ENCODE measurements at regions not wholly inside any gene's neighbourhood (a gene's known extent, or its start where the extent isn't known, plus 50 kb on each side); places are given as distances from the start of the nearest gene placed in this dataset.

DNA sequence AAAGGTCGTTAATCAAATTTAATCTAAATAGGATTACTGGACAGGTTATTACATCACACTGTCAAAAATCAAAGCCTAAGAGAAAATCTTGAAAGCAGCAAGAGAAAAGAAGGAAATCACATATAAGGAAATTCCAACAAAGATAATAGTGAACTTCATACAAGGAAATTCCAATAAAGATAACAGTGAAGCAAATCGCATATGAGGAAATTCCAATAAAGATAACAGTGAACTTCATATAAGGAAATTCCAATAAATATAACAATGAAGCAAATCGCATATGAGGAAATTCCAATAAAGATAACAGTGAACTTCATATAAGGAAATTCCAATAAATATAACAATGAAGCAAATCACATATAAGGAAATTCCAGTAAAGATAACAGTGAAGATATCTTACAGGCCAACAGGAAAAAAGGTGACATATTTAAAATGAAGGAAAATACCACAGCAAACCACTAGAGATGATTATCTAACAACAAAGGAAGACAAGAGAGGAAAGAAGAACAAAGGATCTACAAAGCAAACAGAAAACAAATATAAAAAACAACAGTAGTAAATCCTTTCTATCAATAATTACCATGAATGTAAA is 787.7 kb downstream of the CCDC85A start:
- no peak for DNase-seq
- Histone ChIP-seq H3K27ac (ENCODE audit: low read depth in 2 of 2, low read length in 2 of 2) (no peak overlapping the region), H3K27me3 (ENCODE audit: control insufficient read depth, insufficient read depth, low read length) (no peaks in the 10 kb centered on the region), H3K4me3 (ENCODE audit: low read length in 3 of 3) (no peak overlapping the region), H3K9me3 (ENCODE audit: control insufficient read depth in 2 of 3, insufficient read depth in 1 of 3, low read length in 3 of 3) (no peaks in the 10 kb centered on the region), H3K4me1 (ENCODE audit: control insufficient read depth in 2 of 3, insufficient read depth in 2 of 3, low read depth in 1 of 3, low read length in 3 of 3) (no peaks in the 10 kb centered on the region), H3K36me3 (ENCODE audit: control insufficient read depth in 2 of 3, insufficient read depth in 3 of 3, low read length in 3 of 3) (no peaks in the 10 kb centered on the region), H3K9ac (ENCODE audit: low read length in 3 of 3) (no peak overlapping the region)
- intact Hi-C loops (cut with DNase I) = no loop called here
- FAIRE-seq = peak; percentile 53
- TF ChIP-seq, protein P1, sequence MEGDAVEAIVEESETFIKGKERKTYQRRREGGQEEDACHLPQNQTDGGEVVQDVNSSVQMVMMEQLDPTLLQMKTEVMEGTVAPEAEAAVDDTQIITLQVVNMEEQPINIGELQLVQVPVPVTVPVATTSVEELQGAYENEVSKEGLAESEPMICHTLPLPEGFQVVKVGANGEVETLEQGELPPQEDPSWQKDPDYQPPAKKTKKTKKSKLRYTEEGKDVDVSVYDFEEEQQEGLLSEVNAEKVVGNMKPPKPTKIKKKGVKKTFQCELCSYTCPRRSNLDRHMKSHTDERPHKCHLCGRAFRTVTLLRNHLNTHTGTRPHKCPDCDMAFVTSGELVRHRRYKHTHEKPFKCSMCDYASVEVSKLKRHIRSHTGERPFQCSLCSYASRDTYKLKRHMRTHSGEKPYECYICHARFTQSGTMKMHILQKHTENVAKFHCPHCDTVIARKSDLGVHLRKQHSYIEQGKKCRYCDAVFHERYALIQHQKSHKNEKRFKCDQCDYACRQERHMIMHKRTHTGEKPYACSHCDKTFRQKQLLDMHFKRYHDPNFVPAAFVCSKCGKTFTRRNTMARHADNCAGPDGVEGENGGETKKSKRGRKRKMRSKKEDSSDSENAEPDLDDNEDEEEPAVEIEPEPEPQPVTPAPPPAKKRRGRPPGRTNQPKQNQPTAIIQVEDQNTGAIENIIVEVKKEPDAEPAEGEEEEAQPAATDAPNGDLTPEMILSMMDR (IDR thresholded peaks at IDR 0.05; ENCODE audit: borderline replicate concordance, extremely low read depth, insufficient read depth) = no peak

DNA sequence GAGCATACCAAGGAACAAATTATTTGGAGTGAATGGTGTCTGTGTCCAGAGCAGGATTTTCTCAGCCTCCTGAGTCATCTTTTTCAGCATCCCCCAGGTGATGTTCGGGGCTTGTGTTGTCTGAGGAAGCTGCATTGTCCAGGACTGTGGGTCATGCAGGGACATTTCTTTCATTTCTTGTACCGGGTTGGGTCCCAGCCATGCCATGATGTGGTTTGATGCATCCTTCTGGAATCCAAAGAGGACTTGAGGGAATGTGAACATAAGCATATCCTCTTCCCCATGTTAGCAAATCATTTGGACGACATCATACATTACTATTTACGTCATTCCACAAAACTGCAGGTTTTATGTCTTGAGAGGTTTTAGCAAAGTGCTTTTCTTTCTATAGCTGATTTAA is 797.8 kb downstream of the CCDC85A start:
- Histone ChIP-seq H3K4me1 (ENCODE audit: control insufficient read depth in 2 of 3, insufficient read depth in 2 of 3, low read depth in 1 of 3, low read length in 3 of 3) (no peaks in the 10 kb centered on the region), H3K36me3 (ENCODE audit: control insufficient read depth in 2 of 3, insufficient read depth in 3 of 3, low read length in 3 of 3) (no peaks in the 10 kb centered on the region), H3K9ac (ENCODE audit: low read length in 3 of 3) (no peak overlapping the region), H3K27ac (ENCODE audit: low read depth in 2 of 2, low read length in 2 of 2) (no peak overlapping the region), H3K9me3 (ENCODE audit: control insufficient read depth in 2 of 3, insufficient read depth in 1 of 3, low read length in 3 of 3) (peaks cover 0 to 17% (median 2%) of the 10 kb centered on the region in 3 donors), H3K4me3 (ENCODE audit: low read length in 3 of 3) (no peak overlapping the region), H3K27me3 (ENCODE audit: control insufficient read depth, insufficient read depth, low read length) (no peaks in the 10 kb centered on the region)
- no peak for DNase-seq
- TF ChIP-seq, protein P1 (IDR thresholded peaks at IDR 0.05; ENCODE audit: borderline replicate concordance, extremely low read depth, insufficient read depth) = no peak
- no peak for FAIRE-seq
- intact Hi-C loops (cut with DNase I) = no loop called here

DNA sequence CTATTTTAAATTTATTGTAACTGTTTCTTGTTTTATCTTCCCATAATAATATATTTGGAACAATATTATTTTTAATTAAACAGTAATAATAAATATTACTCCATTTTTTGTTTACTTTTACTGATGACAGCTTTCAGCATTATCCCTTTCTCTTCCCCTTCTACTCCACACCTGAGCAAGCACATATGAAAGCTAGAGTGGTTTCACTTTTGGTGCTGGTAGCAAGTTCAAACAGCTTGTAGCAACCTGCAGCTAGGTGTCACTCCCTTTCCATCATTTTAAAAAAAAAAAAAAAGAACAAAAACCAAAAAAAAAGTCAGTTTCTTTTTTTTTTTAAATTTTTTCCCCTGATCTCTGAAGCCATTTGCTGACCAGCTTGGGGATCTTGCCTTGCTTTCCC is 801.8 kb downstream of the CCDC85A start:
- intact Hi-C loops (cut with DNase I) = no loop called here
- DNase-seq (no peak), FAIRE-seq (no peak)
- no peak overlapping the region for H3K4me3 ChIP-seq (ENCODE audit: low read length in 3 of 3)
- H3K9ac ChIP-seq (ENCODE audit: low read length in 3 of 3) = no peak overlapping the region
- TF ChIP-seq, protein P1 (IDR thresholded peaks at IDR 0.05; ENCODE audit: borderline replicate concordance, extremely low read depth, insufficient read depth) = no peak
- peaks cover 0 to 6% (median 0%) of the 10 kb centered on the region in 3 donors for H3K9me3 ChIP-seq (ENCODE audit: control insufficient read depth in 2 of 3, insufficient read depth in 1 of 3, low read length in 3 of 3)
- no peak overlapping the region for H3K27ac ChIP-seq (ENCODE audit: low read depth in 2 of 2, low read length in 2 of 2)
- no peaks in the 10 kb centered on the region for H3K4me1 ChIP-seq (ENCODE audit: control insufficient read depth in 2 of 3, insufficient read depth in 2 of 3, low read depth in 1 of 3, low read length in 3 of 3)
- no peaks in the 10 kb centered on the region for H3K27me3 ChIP-seq (ENCODE audit: control insufficient read depth, insufficient read depth, low read length)
- no peaks in the 10 kb centered on the region for H3K36me3 ChIP-seq (ENCODE audit: control insufficient read depth in 2 of 3, insufficient read depth in 3 of 3, low read length in 3 of 3)

DNA sequence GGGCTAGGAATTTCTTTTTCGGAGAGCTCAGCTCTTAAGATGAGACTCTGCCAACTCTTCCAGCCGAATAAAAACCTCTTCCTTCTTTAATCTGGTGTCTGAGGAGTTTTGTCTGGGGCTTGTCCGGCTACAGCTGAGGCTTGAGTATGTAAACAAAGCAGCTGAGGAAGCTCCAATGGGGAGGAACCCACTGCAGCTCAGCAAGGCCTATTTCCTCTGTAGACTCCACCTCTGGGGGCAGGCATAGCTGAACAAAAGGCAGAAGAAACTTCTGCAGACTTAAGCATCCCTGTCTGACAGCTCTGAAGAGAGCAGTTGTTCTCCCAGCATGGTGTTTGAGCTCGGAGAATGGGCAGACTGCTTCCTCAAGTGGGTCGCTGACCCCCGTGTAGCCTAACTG is 838.7 kb downstream of the CCDC85A start:
- H3K36me3 ChIP-seq (ENCODE audit: control insufficient read depth in 2 of 3, insufficient read depth in 3 of 3, low read length in 3 of 3) = no peaks in the 10 kb centered on the region
- H3K4me3 ChIP-seq (ENCODE audit: low read length in 3 of 3) = no peak overlapping the region
- DNase-seq (no peak), FAIRE-seq (no peak)
- peaks cover 0 to 3% (median 0%) of the 10 kb centered on the region in 3 donors for H3K9me3 ChIP-seq (ENCODE audit: control insufficient read depth in 2 of 3, insufficient read depth in 1 of 3, low read length in 3 of 3)
- intact Hi-C loops (cut with DNase I) = no loop called here
- no peak overlapping the region for H3K9ac ChIP-seq (ENCODE audit: low read length in 3 of 3)
- H3K27ac ChIP-seq (ENCODE audit: low read depth in 2 of 2, low read length in 2 of 2) = no peak overlapping the region
- H3K4me1 ChIP-seq (ENCODE audit: control insufficient read depth in 2 of 3, insufficient read depth in 2 of 3, low read depth in 1 of 3, low read length in 3 of 3) = no peaks in the 10 kb centered on the region
- TF ChIP-seq, protein P1 (IDR thresholded peaks at IDR 0.05; ENCODE audit: borderline replicate concordance, extremely low read depth, insufficient read depth) = no peak
- H3K27me3 ChIP-seq (ENCODE audit: control insufficient read depth, insufficient read depth, low read length) = no peaks in the 10 kb centered on the region

Data from kidney (tissue), 13 donors.